WI38 (cell line): ENCODE measurements at regions not wholly inside any gene's neighbourhood (a gene's known extent, or its start where the extent isn't known, plus 50 kb on each side); places are given as distances from the start of the nearest gene placed in this dataset.

Source experiments
- H3K4me3 ChIP-seq: 2 replicates; pipeline ENCODE4 v1.5.1; 2011; ENCODE audit warnings: low read depth, mild to moderate bottlenecking, control low read depth, low read length
- CTCF ChIP-seq: IDR thresholded peaks from 2 replicates; pipeline ENCODE4 v1.5.1; 2012; ENCODE audit warnings: low read depth, mild to moderate bottlenecking, control low read depth, low read length

GRCh38 chr7:33754933-33755928 lies 150.1 kb upstream of the BMPER start:
- no peak for TF ChIP-seq CTCF
- H3K4me3 ChIP-seq = no peak overlapping the region

GRCh38 chr7:33757050-33757449 lies 148.3 kb upstream of the BMPER start:
- H3K4me3 ChIP-seq = no peak overlapping the region
- no peak for TF ChIP-seq CTCF

- H3K4me3 ChIP-seq = no peak overlapping the region
- TF ChIP-seq CTCF = no peak
Measured at GRCh38 chr7:33757563-33758165, 147.7 kb upstream of the BMPER start.

GRCh38 chr7:33760146-33760545 lies 145.2 kb upstream of the BMPER start:
- TF ChIP-seq CTCF = no peak
- no peak overlapping the region for H3K4me3 ChIP-seq

- TF ChIP-seq CTCF = no peak
Measured at GRCh38 chr7:33760834-33761233, 144.5 kb upstream of the BMPER start.

GRCh38 chr7:33761449-33762080 lies 143.8 kb upstream of the BMPER start:
- no peak overlapping the region for H3K4me3 ChIP-seq
- no peak for TF ChIP-seq CTCF

More at GRCh38 chr7:33760834-33761233, 144.5 kb upstream of the BMPER start:
- no peak overlapping the region for H3K4me3 ChIP-seq
